ENCODE measurements at regions not wholly inside any gene's neighbourhood (a gene's known extent, or its start where the extent isn't known, plus 50 kb on each side); places are given as distances from the start of the nearest gene placed in this dataset.

GRCh38 chr5:68419637-68420452, 204.3 kb downstream of the PIK3R1 start (continued):
- no peak for TF ChIP-seq REST (IDR thresholded peaks at IDR 0.05; ENCODE audit: unreplicated experiment)
- no peak for TF ChIP-seq CREB1 (CRISPR knock-in tag; IDR thresholded peaks at IDR 0.05; ENCODE audit: low read depth)
- no peak for TF ChIP-seq ZNF114 (CRISPR knock-in tag; IDR thresholded peaks at IDR 0.05)
- TF ChIP-seq CTCF (conservative IDR thresholded peaks at IDR 0.05; ENCODE audit: low read depth in 2 of 2), result no peak

GRCh38 chr5:68420476-68421344, 205.2 kb downstream of the PIK3R1 start:
- Mint-ChIP-seq H3K36me3 (ENCODE audit: low read depth) (no peaks in the 10 kb centered on the region), H3K4me1 (peaks cover 4% of the 10 kb centered on the region; the same call in 2 of the 3 replicates), H3K4me3 (no peak overlapping the region), H3K27ac (no peak overlapping the region), H3K9me3 (no peaks in the 10 kb centered on the region), H3K27me3 (ENCODE audit: insufficient read depth, low read depth, poor library complexity) (peaks cover 4% of the 10 kb centered on the region)
- H3F3A ChIP-seq (replicated peaks; ENCODE audit: low read depth), result no peaks in the 10 kb centered on the region
- no peak overlapping the region for H3K27ac ChIP-seq (ENCODE audit: low read depth)
- H2AFZ ChIP-seq, result no peak overlapping the region; the same call in 1 of the 2 replicates
- no peak for TF ChIP-seq EZH2phosphoT487 (IDR thresholded peaks at IDR 0.05; ENCODE audit: unreplicated experiment)
- TF ChIP-seq EZH2 (IDR thresholded peaks at IDR 0.05; ENCODE audit: low read depth, unreplicated experiment), result no peak
- TF ChIP-seq CTCF (conservative IDR thresholded peaks at IDR 0.05; ENCODE audit: low read depth in 2 of 2), result no peak
- TF ChIP-seq JUNB (IDR thresholded peaks at IDR 0.05; ENCODE audit: unreplicated experiment), result no peak
- no peak for TF ChIP-seq STAT1 (IDR thresholded peaks at IDR 0.05; ENCODE audit: unreplicated experiment)
- TF ChIP-seq CREB1 (CRISPR knock-in tag; IDR thresholded peaks at IDR 0.05; ENCODE audit: low read depth), result no peak
- no peak for TF ChIP-seq NANOG (IDR thresholded peaks at IDR 0.05; ENCODE audit: borderline replicate concordance)
- TF ChIP-seq POLR2AphosphoS5 (IDR thresholded peaks at IDR 0.05; ENCODE audit: low read depth), result no peak
- TF ChIP-seq ZNF331 (CRISPR knock-in tag; IDR thresholded peaks at IDR 0.05; ENCODE audit: low read depth), result no peak
- TF ChIP-seq ETS1 (IDR thresholded peaks at IDR 0.05), result no peak
- H3K79me2 ChIP-seq (replicated peaks; ENCODE audit: insufficient read depth), result no peaks in the 10 kb centered on the region
- no peaks in the 10 kb centered on the region for H3K4me1 ChIP-seq (ENCODE audit: insufficient read depth)
- no peaks in the 10 kb centered on the region for H3K27me3 ChIP-seq (ENCODE audit: insufficient read depth)
- ATAC-seq (no peak), DNase-seq (ENCODE audit: low spot score) (no peak)
- H3K4me3 ChIP-seq, result no peak overlapping the region
- H3K4me2 ChIP-seq, result no peak overlapping the region
- no peaks in the 10 kb centered on the region for H3K36me3 ChIP-seq (ENCODE audit: insufficient read depth)
- H4K20me1 ChIP-seq (replicated peaks; ENCODE audit: insufficient read depth), result no peaks in the 10 kb centered on the region
- no peaks in the 10 kb centered on the region for H3K9me2 ChIP-seq (ENCODE audit: insufficient read depth)

Data from GM23338 (cell line).